RWPE2 (cell line): ENCODE measurements at regions not wholly inside any gene's neighbourhood (a gene's known extent, or its start where the extent isn't known, plus 50 kb on each side); places are given as distances from the start of the nearest gene placed in this dataset.
"Not testable (repeated sequence)": the region's sequence is repeated elsewhere in the genome, so short reads cannot be mapped to it uniquely, and the experiment has no call there.

Experiments
- ATAC-seq: fragments of 200-7000 bp; cut with Tn5 transposase; 3 replicates; pipeline ENCODE4 v1.9.1; 2021; ENCODE audit warnings: low read depth
- DNase-seq: peaks from one replicate; pipeline ENCODE4 v3.0.0-alpha.2; 2020; ENCODE audit warnings: low spot score
- H3K27ac ChIP-seq: fragments of 450-650 bp; 2 replicates; pipeline ENCODE4 v1.5.1; 2017; ENCODE audit warnings: mild to moderate bottlenecking; ENCODE audit not compliant: poor library complexity, severe bottlenecking
- H3K27me3 ChIP-seq: fragments of 250-450 bp; sonication (Bioruptor Pico); 2 replicates; pipeline ENCODE4 v1.5.1; 2021; ENCODE audit warnings: mild to moderate bottlenecking, moderate library complexity; ENCODE audit not compliant: insufficient read depth, poor library complexity, severe bottlenecking
- H3K36me3 ChIP-seq: fragments of 250-450 bp; sonication (Bioruptor Pico); 2 replicates; pipeline ENCODE4 v1.5.1; 2020; ENCODE audit warnings: low read depth, mild to moderate bottlenecking, moderate library complexity
- H3K4me1 ChIP-seq: fragments of 250-450 bp; sonication (Bioruptor Pico); 2 replicates; pipeline ENCODE4 v1.5.1; 2021; ENCODE audit warnings: mild to moderate bottlenecking, moderate library complexity; ENCODE audit not compliant: insufficient read depth, poor library complexity, severe bottlenecking
- H3K4me3 ChIP-seq: fragments of 250-450 bp; sonication (Bioruptor Pico); 2 replicates; pipeline ENCODE4 v1.5.1; 2021; ENCODE audit warnings: mild to moderate bottlenecking, moderate library complexity; ENCODE audit not compliant: severe bottlenecking
- H3K9me3 ChIP-seq: fragments of 250-450 bp; sonication (Bioruptor Pico); 2 replicates; pipeline ENCODE4 v1.5.1; 2021; ENCODE audit warnings: mild to moderate bottlenecking, moderate library complexity; ENCODE audit not compliant: severe bottlenecking
- TF ChIP-seq, protein P1 (sequence below): fragments of 450-650 bp; IDR thresholded peaks from one replicate; pipeline ENCODE4 v1.5.1; 2017; ENCODE audit warnings: mild to moderate bottlenecking, moderate library complexity; ENCODE audit not compliant: poor library complexity, severe bottlenecking

GRCh38 chr3:46797486-46797885 is 65.8 kb downstream of the MYL3 start:
- no peaks in the 10 kb centered on the region for H3K4me1 ChIP-seq
- H3K36me3 ChIP-seq = no peaks in the 10 kb centered on the region
- TF ChIP-seq, protein P1, sequence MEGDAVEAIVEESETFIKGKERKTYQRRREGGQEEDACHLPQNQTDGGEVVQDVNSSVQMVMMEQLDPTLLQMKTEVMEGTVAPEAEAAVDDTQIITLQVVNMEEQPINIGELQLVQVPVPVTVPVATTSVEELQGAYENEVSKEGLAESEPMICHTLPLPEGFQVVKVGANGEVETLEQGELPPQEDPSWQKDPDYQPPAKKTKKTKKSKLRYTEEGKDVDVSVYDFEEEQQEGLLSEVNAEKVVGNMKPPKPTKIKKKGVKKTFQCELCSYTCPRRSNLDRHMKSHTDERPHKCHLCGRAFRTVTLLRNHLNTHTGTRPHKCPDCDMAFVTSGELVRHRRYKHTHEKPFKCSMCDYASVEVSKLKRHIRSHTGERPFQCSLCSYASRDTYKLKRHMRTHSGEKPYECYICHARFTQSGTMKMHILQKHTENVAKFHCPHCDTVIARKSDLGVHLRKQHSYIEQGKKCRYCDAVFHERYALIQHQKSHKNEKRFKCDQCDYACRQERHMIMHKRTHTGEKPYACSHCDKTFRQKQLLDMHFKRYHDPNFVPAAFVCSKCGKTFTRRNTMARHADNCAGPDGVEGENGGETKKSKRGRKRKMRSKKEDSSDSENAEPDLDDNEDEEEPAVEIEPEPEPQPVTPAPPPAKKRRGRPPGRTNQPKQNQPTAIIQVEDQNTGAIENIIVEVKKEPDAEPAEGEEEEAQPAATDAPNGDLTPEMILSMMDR = no peak
- H3K27ac ChIP-seq = no peak overlapping the region
- DNase-seq (no peak), ATAC-seq (peak; percentile 27; the same call in 1 of the 3 replicates)
- H3K27me3 ChIP-seq = peaks cover 18% of the 10 kb centered on the region
- no peaks in the 10 kb centered on the region for H3K9me3 ChIP-seq
- H3K4me3 ChIP-seq = no peak overlapping the region

GRCh38 chr3:46793340-46793739 is 69.9 kb downstream of the MYL3 start:
- H3K27ac ChIP-seq, ATAC-seq, DNase-seq: not testable (repeated sequence)

DNA sequence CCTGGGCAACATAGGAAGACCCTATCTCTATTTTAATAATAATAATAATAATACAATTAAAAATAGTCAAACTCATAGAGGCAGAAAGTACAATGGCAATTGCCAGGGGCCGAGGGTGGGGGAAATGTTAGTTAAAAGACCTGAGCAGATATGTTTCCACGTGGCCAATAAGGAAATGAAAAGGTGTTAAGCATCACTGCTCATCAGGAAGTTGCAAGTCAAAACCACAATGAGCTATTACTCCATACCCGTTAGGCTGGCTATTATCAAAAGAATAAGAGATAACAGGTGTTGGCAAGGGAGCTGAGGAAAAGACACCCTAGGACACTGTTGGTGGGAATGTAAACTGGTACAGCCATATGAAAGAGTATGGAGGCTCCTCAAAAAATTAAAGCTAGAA is 60.4 kb upstream of the PRSS50 start:
- H3K27me3 ChIP-seq = no peaks in the 10 kb centered on the region
- ATAC-seq = no peak
- no peaks in the 10 kb centered on the region for H3K36me3 ChIP-seq
- H3K4me3 ChIP-seq = no peak overlapping the region
- H3K9me3 ChIP-seq = peaks cover 7% of the 10 kb centered on the region
- no peak for DNase-seq
- H3K27ac ChIP-seq = no peak overlapping the region
- TF ChIP-seq, protein P1 = no peak
- H3K4me1 ChIP-seq = no peaks in the 10 kb centered on the region

More at GRCh38 chr3:46793340-46793739, 69.9 kb downstream of the MYL3 start:
- H3K36me3 ChIP-seq, H3K9me3 ChIP-seq, H3K4me1 ChIP-seq, H3K4me3 ChIP-seq: not testable (repeated sequence)
- peaks cover 14% of the 10 kb centered on the region for H3K27me3 ChIP-seq

GRCh38 chr3:46772498-46772897 is 54.8 kb upstream of the PRSS50 start:
- H3K4me3 ChIP-seq, ATAC-seq, H3K9me3 ChIP-seq, H3K27me3 ChIP-seq, H3K4me1 ChIP-seq, DNase-seq, H3K27ac ChIP-seq, H3K36me3 ChIP-seq: not testable (repeated sequence)

- H3K4me1 ChIP-seq = no peaks in the 10 kb centered on the region
- no peaks in the 10 kb centered on the region for H3K36me3 ChIP-seq
- DNase-seq (no peak), ATAC-seq (no peak)
- TF ChIP-seq, protein P1 = no peak
- H3K4me3 ChIP-seq = no peak overlapping the region
- H3K9me3 ChIP-seq = peaks cover 9% of the 10 kb centered on the region
- no peak overlapping the region for H3K27ac ChIP-seq
- H3K27me3 ChIP-seq = no peaks in the 10 kb centered on the region
These were observed 50.4 kb upstream of the PRSS50 start for GRCh38 chr3:46768061-46768460.
